Heart right ventricle (tissue), 16 donors: ENCODE measurements at regions not wholly inside any gene's neighbourhood (a gene's known extent, or its start where the extent isn't known, plus 50 kb on each side); places are given as distances from the start of the nearest gene placed in this dataset.

Experiments used
- ATAC-seq, 8 donors: fragments of 200-7000 bp; cut with Tn5 transposase; one replicate each; pipeline ENCODE4 v1.9.1; 2020; ENCODE audit warnings: mild to moderate bottlenecking in 8 of 8, moderate library complexity in 8 of 8, moderate number of reproducible peaks in 1 of 8
- DNase-seq, 2 donors: peaks; one replicate each; pipeline ENCODE4 v3.0.0-alpha.2; 2020
- H3K27ac ChIP-seq, 10 donors: fragments of 200-600 bp; sonication (generic) in 2 of 10; one replicate each; pipeline versions ENCODE4 v1.5.0 to v1.8.0; 2020 to 2022; ENCODE audit warnings: mild to moderate bottlenecking in 3 of 10
- H3K27me3 ChIP-seq, 7 donors: fragments of 200-600 bp; one replicate each; pipeline ENCODE4 v1.8.0; 2021 to 2022; ENCODE audit warnings: mild to moderate bottlenecking in 2 of 7
- H3K36me3 ChIP-seq, 9 donors: fragments of 200-600 bp; sonication (generic) in 1 of 9; one replicate each; pipeline versions ENCODE4 v1.5.0 to v1.8.0; 2020 to 2022; ENCODE audit warnings: mild to moderate bottlenecking in 2 of 9
- H3K4me1 ChIP-seq, 9 donors: fragments of 200-600 bp; sonication (generic) in 1 of 9; one replicate each; pipeline versions ENCODE4 v1.5.0 to v1.8.0; 2020 to 2022; ENCODE audit warnings: mild to moderate bottlenecking in 4 of 9
- H3K4me3 ChIP-seq, 10 donors: fragments of 200-600 bp; sonication (generic) in 2 of 10; one replicate each; pipeline versions ENCODE4 v1.5.0 to v1.8.0; 2020 to 2022; ENCODE audit warnings: mild to moderate bottlenecking in 7 of 10, moderate library complexity in 2 of 10
- H3K9me3 ChIP-seq, 11 donors: fragments of 200-600 bp in 10 of 11; sonication (generic) in 2 of 11; one replicate each; pipeline versions ENCODE4 v1.5.0 to v1.8.0; 2013 to 2022; ENCODE audit warnings: mild to moderate bottlenecking in 2 of 11, control low read depth in 1 of 11, moderate library complexity in 1 of 11
- CTCF ChIP-seq, 9 donors: fragments of 200-600 bp; sonication (generic) in 2 of 9; IDR thresholded peaks; one replicate each; pipeline versions ENCODE4 v1.5.0 to v1.8.0; 2021 to 2022; ENCODE audit warnings: antibody characterized with exemption in 9 of 9, mild to moderate bottlenecking in 5 of 9, moderate library complexity in 1 of 9
- WGBS, 2 donors: extraction: QIAGEN DNeasy Blood & Tissue Kit; methylation state at CpG; one replicate each; pipeline ENCODE4 v1.1.7; 2013; ENCODE audit warnings: inconsistent platforms in 1 of 2; 5-methylcytosine and 5-hydroxymethylcytosine counted together
- intact Hi-C, 10 donors: fragments of 100-400 bp; cut with DNase I; formaldehyde crosslinking; loops; one replicate each; pipeline versions ENCODE4 v1.11.1 to v1.14.2; 2022
- donor health status: Arrhythmogenic right ventricular cardiomyopathy.
- donor health status: ischemic (EF 13 %, LVEDD 7.1; RV severe dilation, severe dysfunction).
- donor health status: healthy with polysubstance abuse.
- donor health status: DM: no; HTN: yes; CAD: no.
- donor health status: DM: no; HTN: no; CAD: no.
- donor health status: ischemic (EF 25% LVEDD 6.9; RV normal size, moderate dysfunction).
- donor health status: ischemic (EF 25% LVEDD 5.7; RV mildly dilated, moderate dysfunction).
- donor health status: healthy.
- donor health status: DM: yes; HTN: yes; CAD: no.
- donor health status: Ischemic cardiomyopathy.
- donor health status: ischemic (EF 35%, LVEDD 5.7; RV mildly dilated, moderate dysfunction).
- donor health status: nonischemic (EF 11% LVEDD 7.7; RV severe dilation, severe dysfunction).
- donor health status: DM: yes; HTN: yes; CAD: no.
- donor health status: PGD.
- donor health status: ischemic (EF 29% LVEDD 5.4; RV normal size, mild dysfunction).
- donor health status: nonischemic (EF 23%, LVEDD 6.1; RV moderate dilation, normal function).

DNA sequence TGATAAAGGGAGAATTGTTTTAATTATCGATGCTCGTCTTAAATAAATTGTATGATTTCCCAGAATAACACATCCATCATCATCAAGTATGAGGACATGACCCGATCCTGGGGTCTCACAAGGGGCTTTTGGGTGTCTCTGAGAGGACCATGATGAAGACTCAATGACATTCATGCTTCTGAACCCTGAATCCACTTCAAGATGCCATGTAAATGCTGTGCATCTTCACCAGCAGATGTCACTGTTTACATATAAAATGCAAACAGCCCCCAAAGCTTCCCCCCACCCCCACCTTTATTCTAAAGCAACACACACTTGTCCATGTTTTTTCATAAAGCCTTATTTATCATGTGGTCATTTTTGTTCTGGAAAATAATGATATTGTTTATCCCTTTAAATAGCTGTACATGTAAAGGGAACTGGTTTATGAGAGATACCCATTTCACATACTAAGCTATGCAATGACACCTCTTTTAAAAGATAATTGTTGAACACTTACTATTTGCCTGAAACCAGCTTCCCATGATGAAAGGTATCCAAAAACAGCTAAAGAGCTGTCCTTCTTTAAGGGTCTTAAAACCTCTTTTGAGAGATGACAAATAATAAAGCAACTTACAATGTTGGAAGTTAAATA lies 69.7 kb upstream of the UBE3A start:
- H3K36me3 ChIP-seq = no peaks in the 10 kb centered on the region
- H3K4me1 ChIP-seq = no peaks in the 10 kb centered on the region
- no peak overlapping the region for H3K4me3 ChIP-seq
- intact Hi-C loops = loop anchor here in 8 of 10 donors (1.0 to 10.0 kb wide), 14 partner anchors 184 to 1359 kb away; partner anchors contain the start of gene GABRA5 (in 3 of the 8)
- peak in 3 of 8 donors; percentile 27 to 57 (median 30) for ATAC-seq
- H3K27me3 ChIP-seq = no peaks in the 10 kb centered on the region
- H3K27ac ChIP-seq = no peak overlapping the region
- no peaks in the 10 kb centered on the region for H3K9me3 ChIP-seq
- 52 to 58% methylated on average over 3 of the region's 3 CpGs for WGBS, 2 donors
- DNase-seq = peak in 1 of 2 donors; percentile 13
- TF ChIP-seq CTCF (IDR thresholded peaks at IDR 0.05) = peak; percentile 38 to 84 (median 68)

DNA sequence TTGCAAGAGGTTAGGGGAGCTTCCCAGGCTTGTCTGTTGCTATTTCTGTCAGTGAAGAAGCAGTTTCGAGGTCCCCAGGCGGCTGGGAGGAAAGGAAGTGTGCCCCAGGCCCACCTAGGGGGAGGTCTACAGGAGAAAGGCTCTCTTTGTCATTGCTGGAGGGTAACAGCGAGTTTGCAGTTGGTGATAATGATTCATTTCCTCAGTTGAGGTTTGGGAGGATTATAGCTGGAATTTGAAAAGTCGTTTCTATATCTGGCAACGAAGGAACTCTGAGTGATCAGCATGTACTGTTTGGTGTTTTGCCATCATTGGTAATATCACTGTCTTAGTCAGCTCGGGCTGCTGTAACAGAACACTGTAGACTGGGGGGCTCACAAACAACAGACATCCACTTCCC lies 65.5 kb upstream of the UBE3A start:
- no peaks in the 10 kb centered on the region for H3K9me3 ChIP-seq
- no peak for TF ChIP-seq CTCF (IDR thresholded peaks at IDR 0.05)
- no peaks in the 10 kb centered on the region for H3K36me3 ChIP-seq
- ATAC-seq (no peak), DNase-seq (no peak)
- 43 to 57% methylated on average over 6 of the region's 6 CpGs for WGBS, 2 donors
- no peaks in the 10 kb centered on the region for H3K4me1 ChIP-seq
- intact Hi-C loops = loop anchor here in 5 of 10 donors (5.0 to 10.0 kb wide), 6 partner anchors 430 to 1360 kb away; partner anchors contain the start of gene GABRA5 (in 2 of the 5)
- no peaks in the 10 kb centered on the region for H3K27me3 ChIP-seq
- no peak overlapping the region for H3K4me3 ChIP-seq
- H3K27ac ChIP-seq = no peak overlapping the region

DNA sequence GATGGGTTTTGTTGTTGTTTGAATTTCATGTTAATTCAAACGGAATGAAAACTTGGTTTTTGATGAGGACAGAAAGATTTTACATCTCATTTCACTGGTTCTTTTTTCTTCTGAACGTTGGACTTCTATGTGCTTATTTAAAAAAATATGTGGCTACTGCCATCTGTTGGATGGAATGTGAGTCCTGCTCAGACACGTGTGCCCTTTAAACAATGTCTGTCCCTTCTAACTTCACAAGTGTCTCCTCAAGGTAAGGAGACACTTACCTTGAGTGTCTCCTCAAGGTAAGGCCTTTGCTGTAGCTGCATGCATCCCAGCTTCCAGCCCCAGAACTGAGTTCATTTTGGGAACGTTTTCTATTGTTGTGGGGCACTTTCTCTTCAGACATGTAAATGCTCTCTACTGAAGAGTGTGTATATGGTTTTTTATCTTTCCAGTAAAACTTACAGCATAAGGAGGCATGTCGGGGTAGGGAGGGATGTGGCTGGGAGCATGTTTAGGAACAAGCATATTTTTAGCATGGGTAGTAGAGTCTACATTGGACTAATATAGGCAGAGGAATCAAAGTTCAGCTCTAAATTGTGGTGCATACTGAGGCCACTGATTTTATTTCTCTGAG lies 63.1 kb upstream of the UBE3A start:
- intact Hi-C loops = loop anchor here in 5 of 10 donors (5.0 to 10.0 kb wide), 6 partner anchors 433 to 1363 kb away; partner anchors contain the start of gene GABRA5 (in 2 of the 5)
- Histone ChIP-seq H3K27me3 (no peaks in the 10 kb centered on the region), H3K27ac (no peak overlapping the region), H3K4me1 (no peaks in the 10 kb centered on the region), H3K36me3 (no peaks in the 10 kb centered on the region), H3K9me3 (no peaks in the 10 kb centered on the region), H3K4me3 (no peak overlapping the region)
- 19 to 29% methylated on average over 5 of the region's 5 CpGs for WGBS, 2 donors
- peak; percentile 32 to 76 (median 62) for TF ChIP-seq CTCF (IDR thresholded peaks at IDR 0.05)
- peak in 1 of 2 donors; percentile 12 for DNase-seq
- peak in 3 of 8 donors; percentile 46 to 55 (median 49) for ATAC-seq

DNA sequence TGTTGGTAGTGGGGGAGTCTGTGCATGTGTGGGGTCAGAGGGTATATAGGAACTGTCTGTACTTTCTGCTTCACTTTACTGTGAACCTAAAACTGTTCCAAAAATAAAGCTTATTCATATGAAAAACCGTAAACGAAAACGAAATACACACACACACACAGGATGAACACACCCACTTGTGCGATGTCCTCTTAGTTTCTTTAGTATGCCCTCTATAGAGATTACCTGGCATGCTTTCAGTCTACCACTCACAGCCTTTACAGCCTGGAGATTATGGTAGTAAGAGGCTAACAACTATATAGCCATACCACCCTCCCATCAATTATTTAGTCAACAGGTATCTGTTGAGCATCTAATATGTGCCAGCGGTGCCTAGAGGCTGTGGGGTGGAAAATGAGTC lies 60.0 kb upstream of the UBE3A start:
- ATAC-seq = no peak
- Histone ChIP-seq H3K4me1 (no peaks in the 10 kb centered on the region), H3K36me3 (no peaks in the 10 kb centered on the region), H3K27ac (no peak overlapping the region), H3K4me3 (no peak overlapping the region), H3K9me3 (peaks cover 0 to 5% (median 0%) of the 10 kb centered on the region in 11 donors), H3K27me3 (no peaks in the 10 kb centered on the region)
- no peak for TF ChIP-seq CTCF (IDR thresholded peaks at IDR 0.05)
- intact Hi-C loops = loop anchor here in 3 of 10 donors (5.0 to 10.0 kb wide), 3 partner anchors 354 to 734 kb away; no protein-coding TSS in a partner anchor
- no peak for DNase-seq
- whole genome bisulfite sequencing, 2 donors = 89 to 94% methylated on average over 5 of the region's 5 CpGs
